Ovary (tissue), 1 donor: ENCODE measurements at regions not wholly inside any gene's neighbourhood (a gene's known extent, or its start where the extent isn't known, plus 50 kb on each side); places are given as distances from the start of the nearest gene placed in this dataset.

Experiments
- EP300 ChIP-seq: sonication (generic); formaldehyde crosslinking; IDR thresholded peaks from one replicate; pipeline ENCODE4 v1.6.1; 2017; ENCODE audit warnings: antibody characterized with exemption
- POLR2A ChIP-seq: fragments of 450-650 bp; IDR thresholded peaks from one replicate; pipeline ENCODE4 v1.6.1; 2017; ENCODE audit warnings: antibody characterized with exemption, mild to moderate bottlenecking, moderate library complexity

- no peak for TF ChIP-seq EP300
- TF ChIP-seq POLR2A, result no peak
Measured at GRCh38 chr13:99027661-99028425, 50.0 kb upstream of the DOCK9 start.
